HG03025 (cell line): ENCODE measurements at regions not wholly inside any gene's neighbourhood (a gene's known extent, or its start where the extent isn't known, plus 50 kb on each side); places are given as distances from the start of the nearest gene placed in this dataset.

Experiments
- ATAC-seq: cut with Tn5 transposase; IDR thresholded peaks from one replicate; pipeline ENCODE4 v1.9.1; 2021; ENCODE audit warnings: mild to moderate bottlenecking, moderate library complexity; ENCODE audit not compliant: unreplicated experiment, low FRiP score

- ATAC-seq, result no peak
These were observed 133.4 kb upstream of the SMAD1 start for GRCh38 chr4:145348291-145348690.

GRCh38 chr4:145347684-145348083 is 134.0 kb upstream of the SMAD1 start:
- no peak for ATAC-seq

DNA sequence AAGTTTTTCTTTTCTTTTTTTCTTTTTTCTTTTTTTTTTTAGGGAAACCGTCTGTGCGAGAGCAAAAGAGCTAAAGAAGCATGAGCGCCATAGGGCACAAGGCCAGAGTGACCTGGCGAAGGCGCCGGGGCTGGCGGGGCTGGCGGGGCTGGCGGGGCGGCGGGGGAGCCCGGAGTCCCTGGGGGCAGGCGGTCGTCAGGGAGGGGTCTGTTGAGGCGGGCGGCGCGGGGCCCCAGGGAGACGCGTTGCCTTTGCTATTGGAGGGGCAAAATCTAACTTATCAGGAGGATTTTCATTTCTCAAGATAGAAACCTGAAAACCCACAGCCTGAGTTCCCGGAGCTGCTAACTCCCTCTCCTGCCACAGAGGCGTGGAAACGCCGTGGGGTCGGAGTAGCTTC is 135.6 kb upstream of the SMAD1 start:
- ATAC-seq, result no peak

DNA sequence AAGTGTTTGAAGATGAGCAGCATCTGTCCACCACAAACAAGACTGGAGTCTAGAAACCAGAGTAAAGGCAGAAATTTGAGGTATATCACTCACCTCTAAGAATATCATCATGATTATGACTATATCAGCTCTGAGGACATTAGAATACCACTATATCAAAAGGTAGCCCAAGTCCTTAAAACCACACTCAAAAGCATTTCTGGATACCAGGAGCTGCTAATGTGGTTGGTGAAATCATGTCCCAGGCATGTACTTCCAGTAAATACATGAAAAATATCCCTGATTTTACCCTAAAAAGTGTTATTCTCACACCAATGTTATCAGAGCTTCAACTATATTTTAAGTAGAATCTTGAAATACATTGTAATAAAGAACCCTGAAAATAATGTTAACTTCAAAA is 136.3 kb upstream of the SMAD1 start:
- ATAC-seq, result no peak

- no peak for ATAC-seq
These were observed 140.3 kb upstream of the SMAD1 start for GRCh38 chr4:145341381-145341780.

DNA sequence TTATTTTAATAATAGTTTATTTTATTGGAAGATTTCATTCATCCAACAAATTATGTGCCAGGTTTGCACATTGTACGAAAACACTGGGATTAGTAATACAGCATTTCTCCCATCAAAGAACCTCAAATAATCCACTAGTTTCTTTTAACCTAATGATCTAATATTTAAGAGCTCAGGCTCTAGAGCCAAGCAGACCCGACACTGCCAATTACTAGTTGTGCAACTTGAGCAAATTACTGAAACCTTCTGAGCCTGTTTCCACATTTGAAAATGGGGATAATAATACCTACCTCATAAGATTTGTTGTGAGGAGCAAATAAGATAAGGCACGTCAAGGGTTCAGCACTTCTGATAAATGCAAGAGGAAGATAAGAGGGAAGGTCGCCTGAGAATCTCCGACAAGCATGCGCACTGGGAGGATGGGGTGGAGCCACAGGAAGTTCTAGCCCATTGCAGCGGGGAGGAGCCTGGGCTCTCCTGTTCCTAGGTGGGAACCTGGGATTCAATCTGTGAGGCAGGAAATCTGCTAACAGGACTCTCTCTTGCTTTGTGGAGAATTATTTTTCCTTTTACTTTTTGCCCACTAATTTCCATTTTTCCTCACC is 141.5 kb upstream of the SMAD1 start:
- ATAC-seq, result no peak

- no peak for ATAC-seq
These were observed 142.5 kb upstream of the SMAD1 start for GRCh38 chr4:145339075-145339725.

GRCh38 chr4:145338568-145338967 is 143.1 kb upstream of the SMAD1 start:
- no peak for ATAC-seq

- ATAC-seq, result no peak
These were observed 144.3 kb upstream of the SMAD1 start for GRCh38 chr4:145337391-145337790.

DNA sequence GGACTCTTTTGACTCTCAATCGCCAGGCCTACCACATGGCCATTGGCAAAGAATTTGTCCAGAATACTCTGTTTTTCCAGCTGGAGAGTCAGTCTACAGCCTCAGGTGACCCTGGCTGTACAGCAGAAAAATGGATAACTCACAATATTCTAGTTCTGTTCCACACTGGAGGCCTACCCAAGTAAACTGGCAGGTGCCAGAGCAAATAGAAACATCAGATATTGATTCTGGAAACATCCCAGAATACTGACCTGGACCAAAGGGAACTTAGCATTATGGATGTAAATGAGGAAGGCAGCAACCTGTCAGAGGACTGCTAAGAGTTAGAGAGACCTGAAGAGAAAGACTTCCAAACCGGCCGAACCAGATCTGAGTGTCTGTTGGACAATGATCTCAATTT is 147.9 kb upstream of the SMAD1 start:
- ATAC-seq, result no peak

- ATAC-seq, result no peak
These were observed 146.1 kb upstream of the OTUD4 start for GRCh38 chr4:145326491-145326890.

GRCh38 chr4:145324161-145324560 is 143.8 kb upstream of the OTUD4 start:
- no peak for ATAC-seq

- no peak for ATAC-seq
These were observed 139.9 kb upstream of the OTUD4 start for GRCh38 chr4:145320294-145320693.

DNA sequence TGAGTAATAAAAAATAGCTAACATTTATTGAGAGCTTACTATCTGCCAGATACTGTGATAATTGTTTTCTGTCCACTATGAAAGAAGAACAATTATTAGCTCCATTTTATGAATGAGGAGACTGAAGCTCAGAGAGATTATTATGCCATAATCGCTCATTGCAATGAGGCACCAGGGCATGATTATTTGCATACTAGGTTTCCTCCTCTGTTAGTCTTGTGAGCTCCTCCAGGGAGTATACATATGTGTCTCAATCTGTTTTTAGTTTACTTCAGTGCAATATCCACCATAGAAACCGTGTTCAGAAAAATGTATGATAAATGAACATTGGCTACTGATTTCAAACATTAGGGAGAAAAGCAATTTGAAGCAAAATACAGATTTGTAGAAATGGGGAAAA is 139.4 kb upstream of the OTUD4 start:
- ATAC-seq, result no peak

DNA sequence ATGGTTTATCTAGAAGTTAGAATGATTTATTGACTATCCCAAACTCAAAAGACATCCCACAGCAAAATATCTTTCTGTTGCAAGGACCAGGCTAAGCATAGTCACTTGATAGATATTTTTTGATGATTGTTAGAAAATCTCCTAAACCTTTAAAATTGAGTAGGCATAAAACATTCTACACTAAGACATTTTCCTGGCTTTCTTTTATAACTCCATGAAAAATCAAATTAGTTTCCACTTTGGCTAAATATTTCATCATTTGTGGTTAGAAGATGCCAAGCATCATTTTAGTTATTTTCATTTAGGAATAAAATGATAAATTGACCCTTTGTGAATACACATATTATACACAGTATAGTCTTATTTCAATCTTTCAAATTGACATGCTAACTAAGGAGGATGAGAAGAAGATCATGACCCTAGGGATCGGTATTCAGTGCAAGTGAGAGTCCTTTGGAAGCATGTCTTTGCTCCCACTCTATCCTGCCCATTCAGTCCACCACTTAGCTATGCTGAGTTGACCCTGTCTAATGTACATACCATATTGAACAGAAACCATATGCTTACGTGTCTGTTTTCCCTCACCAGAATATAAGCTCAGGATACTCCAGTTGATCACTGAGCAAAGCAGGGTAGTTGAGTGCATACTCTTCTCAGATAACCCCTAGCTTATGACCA is 136.6 kb upstream of the OTUD4 start:
- no peak for ATAC-seq

- no peak for ATAC-seq
These were observed 135.4 kb upstream of the OTUD4 start for GRCh38 chr4:145315811-145316225.

- no peak for ATAC-seq
These were observed 128.2 kb upstream of the OTUD4 start for GRCh38 chr4:145308598-145308997.

- no peak for ATAC-seq
These were observed 127.5 kb upstream of the OTUD4 start for GRCh38 chr4:145307763-145308430.

DNA sequence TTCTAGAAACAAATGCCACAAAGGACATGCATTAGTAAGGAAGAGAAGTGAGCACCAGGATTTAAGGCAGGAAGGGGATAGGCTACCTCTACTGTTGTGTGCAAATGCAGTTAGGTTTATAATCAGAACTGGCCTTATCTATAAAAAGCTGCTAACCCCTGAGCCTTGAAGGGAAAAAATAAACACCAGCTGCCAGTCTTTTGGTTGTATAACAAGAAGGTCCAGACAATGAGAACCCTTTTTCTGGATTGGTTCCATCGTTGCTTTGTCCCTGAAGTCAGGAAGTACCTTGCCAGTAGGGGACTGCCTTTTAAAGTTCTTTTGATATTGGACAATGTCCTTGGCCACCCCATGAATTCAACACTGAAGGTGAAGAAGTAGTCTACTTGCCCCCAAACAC is 126.7 kb upstream of the OTUD4 start:
- no peak for ATAC-seq

- no peak for ATAC-seq
These were observed 122.3 kb upstream of the OTUD4 start for GRCh38 chr4:145302725-145303124.

- ATAC-seq, result no peak
These were observed 121.1 kb upstream of the OTUD4 start for GRCh38 chr4:145301386-145302080.
